ENCODE measurements at regions not wholly inside any gene's neighbourhood (a gene's known extent, or its start where the extent isn't known, plus 50 kb on each side); places are given as distances from the start of the nearest gene placed in this dataset.

GRCh38 chr10:3433988-3434387 lies 261.4 kb upstream of the PITRM1 start:
- no peaks in the 10 kb centered on the region for H3K9me3 ChIP-seq
- H3F3A ChIP-seq (replicated peaks; ENCODE audit: insufficient read depth): peaks cover 5% of the 10 kb centered on the region
- TF ChIP-seq TCF12 (IDR thresholded peaks at IDR 0.05): no peak
- no peaks in the 10 kb centered on the region for H3K27me3 ChIP-seq (ENCODE audit: insufficient read depth)
- H3K9me2 ChIP-seq: no peaks in the 10 kb centered on the region
- DNase-seq: no peak
- 87% methylated on average over 6 of the region's 6 CpGs for WGBS (ENCODE audit: low lambda C conversion rate)
- no peak overlapping the region for H2AFZ ChIP-seq (ENCODE audit: low read depth)
- CTCF ChIA-PET: no interaction called here
- peaks cover 0 to 8% of the 10 kb centered on the region in 2 experiments; a peak in 1 of 4 replicates for H3K4me1 ChIP-seq (ENCODE audit: control insufficient read depth in 1 of 2, insufficient read depth in 2 of 2, low read depth in 1 of 2, low read length in 1 of 2)
- no peak overlapping the region for H3K9ac ChIP-seq
- no peak overlapping the region for H3K4me2 ChIP-seq
- POLR2A ChIA-PET: no interaction called here
- no peaks in the 10 kb centered on the region for H3K36me3 ChIP-seq (replicated peaks in 1 of 2; ENCODE audit: control insufficient read depth in 1 of 2, insufficient read depth in 2 of 2, low read length in 1 of 2)
- no peak overlapping the region for H3K4me3 ChIP-seq (ENCODE audit: low read depth in 2 of 2, low read length in 1 of 2)
- no peaks in the 10 kb centered on the region for H4K20me1 ChIP-seq (ENCODE audit: insufficient read depth)
- H3K79me2 ChIP-seq (ENCODE audit: insufficient read depth): no peaks in the 10 kb centered on the region
- no peak overlapping the region for H3K27ac ChIP-seq (ENCODE audit: low read depth in 2 of 2, low read length in 1 of 2)

DNA sequence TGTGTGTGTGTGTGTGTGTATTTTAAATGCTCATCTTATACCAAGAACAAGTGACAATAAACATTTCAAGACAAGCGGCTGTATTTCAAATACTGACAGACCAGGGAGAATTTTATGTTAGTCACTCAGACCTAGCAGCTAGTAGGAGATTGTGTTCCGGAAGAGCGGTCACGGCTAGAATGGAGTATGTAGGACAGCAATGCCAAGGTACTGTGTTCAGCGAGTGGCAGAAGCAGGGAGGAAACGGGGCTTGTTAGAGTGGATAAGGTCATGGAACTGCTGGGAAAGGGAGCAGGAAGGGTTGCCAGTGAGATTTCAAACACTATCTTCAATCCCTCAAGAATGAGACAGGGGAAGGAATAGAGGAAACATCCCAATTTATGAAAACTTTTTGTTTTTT lies 260.5 kb upstream of the PITRM1 start:
- POLR2A ChIA-PET: no interaction called here
- Histone ChIP-seq H3K27me3 (ENCODE audit: insufficient read depth) (no peaks in the 10 kb centered on the region), H3K9me2 (no peaks in the 10 kb centered on the region), H3K9me3 (no peaks in the 10 kb centered on the region), H3K9ac (no peak overlapping the region), H3K4me1 (ENCODE audit: control insufficient read depth in 1 of 2, insufficient read depth in 2 of 2, low read depth in 1 of 2, low read length in 1 of 2) (peaks cover 0 to 8% of the 10 kb centered on the region in 2 experiments; a peak in 2 of 4 replicates), H3K27ac (ENCODE audit: low read depth in 2 of 2, low read length in 1 of 2) (no peak overlapping the region), H3F3A (replicated peaks; ENCODE audit: insufficient read depth) (peaks cover 5% of the 10 kb centered on the region), H3K4me3 (ENCODE audit: low read depth in 2 of 2, low read length in 1 of 2) (no peak overlapping the region), H3K36me3 (replicated peaks in 1 of 2; ENCODE audit: control insufficient read depth in 1 of 2, insufficient read depth in 2 of 2, low read length in 1 of 2) (no peaks in the 10 kb centered on the region), H4K20me1 (ENCODE audit: insufficient read depth) (no peaks in the 10 kb centered on the region), H3K79me2 (ENCODE audit: insufficient read depth) (no peaks in the 10 kb centered on the region), H2AFZ (ENCODE audit: low read depth) (no peak overlapping the region), H3K4me2 (no peak overlapping the region)
- DNase-seq: no peak
- CTCF ChIA-PET: no interaction called here
- WGBS (ENCODE audit: low lambda C conversion rate): 98% methylated on average over 6 of the region's 6 CpGs
- TF ChIP-seq NRF1 (IDR thresholded peaks at IDR 0.05; ENCODE audit: low read depth, low read length) (no peak), FOXM1 (IDR thresholded peaks at IDR 0.05; ENCODE audit: low read depth) (no peak), FOXJ3 (CRISPR knock-in tag; IDR thresholded peaks at IDR 0.05) (no peak), REST (IDR thresholded peaks at IDR 0.05; ENCODE audit: low read depth, low read length) (no peak), FOSL2 (IDR thresholded peaks at IDR 0.05; ENCODE audit: borderline replicate concordance, low read depth) (no peak), GATA2 (CRISPR knock-in tag; IDR thresholded peaks at IDR 0.05) (no peak), ELF1 (IDR thresholded peaks at IDR 0.05) (no peak), ZBTB33 (IDR thresholded peaks at IDR 0.05; ENCODE audit: borderline replicate concordance, low read depth) (no peak), CHD2 (IDR thresholded peaks at IDR 0.05; ENCODE audit: low read length, partially characterized antibody) (no peak), RFX5 (IDR thresholded peaks at IDR 0.05; ENCODE audit: low read length) (no peak), RAD21 (IDR thresholded peaks at IDR 0.05; ENCODE audit: low read length) (no peak), MAX (IDR thresholded peaks at IDR 0.05; ENCODE audit: low read depth) (no peak), MEF2A (IDR thresholded peaks at IDR 0.05; ENCODE audit: borderline replicate concordance, low read depth) (no peak), YY1 (IDR thresholded peaks at IDR 0.05; ENCODE audit: low read depth) (no peak), PBX3 (IDR thresholded peaks at IDR 0.05) (no peak), JUND (IDR thresholded peaks at IDR 0.05) (no peak)

All from SK-N-SH (cell line).